Gastrocnemius medialis (tissue), 4 donors: ENCODE measurements at regions not wholly inside any gene's neighbourhood (a gene's known extent, or its start where the extent isn't known, plus 50 kb on each side); places are given as distances from the start of the nearest gene placed in this dataset.

Source experiments
- ATAC-seq, 2 donors: fragments of 150-250 bp; one replicate each; pipeline ENCODE4 v1.9.1; 2016
- DNase-seq, 2 donors: peaks; one replicate each; pipeline ENCODE4 v3.0.0-alpha.2; 2019
- H3K27ac ChIP-seq, 4 donors: fragments of 200-600 bp; sonication (generic); 1 replicate in 1 of 4; 2 replicates in 3 of 4; pipeline ENCODE4 v1.5.1; 2016 to 2018; ENCODE audit warnings: mild to moderate bottlenecking in 2 of 4, moderate library complexity in 1 of 4
- H3K27me3 ChIP-seq, 3 donors: fragments of 200-600 bp; sonication (generic) in 2 of 3; 1 replicate in 1 of 3; 2 replicates in 2 of 3; pipeline versions ENCODE4 v1.5.1 to v1.6.0; 2016 to 2019; ENCODE audit warnings: mild to moderate bottlenecking in 1 of 3, moderate library complexity in 1 of 3
- H3K36me3 ChIP-seq, 2 donors: fragments of 200-600 bp; sonication (generic) in 1 of 2; one replicate each; pipeline ENCODE4 v1.5.1; 2017 to 2018
- H3K4me1 ChIP-seq, 2 donors: fragments of 200-600 bp; sonication (generic) in 1 of 2; one replicate each; pipeline ENCODE4 v1.5.1; 2016 to 2017; ENCODE audit warnings: mild to moderate bottlenecking in 2 of 2
- H3K4me3 ChIP-seq, 4 donors: fragments of 200-600 bp; sonication (generic) in 3 of 4; 1 replicate in 1 of 4; 2 replicates in 3 of 4; pipeline ENCODE4 v1.5.1; 2016 to 2019; ENCODE audit warnings: mild to moderate bottlenecking in 2 of 4
- H3K9me3 ChIP-seq, 3 donors: fragments of 200-600 bp; sonication (generic) in 2 of 3; 1 replicate in 1 of 3; 2 replicates in 2 of 3; pipeline ENCODE4 v1.5.1; 2016 to 2019
- CTCF ChIP-seq, 5 experiments: fragments of 450-650 bp in 3 of 5; fragments of 200-600 bp in 2 of 5; sonication (generic) in 2 of 5; IDR thresholded peaks in 4 of 5; conservative IDR thresholded peaks in 1 of 5; 1 replicate in 4 of 5; 2 replicates in 1 of 5; pipeline ENCODE4 v1.5.1; 2016 to 2019; ENCODE audit warnings: antibody characterized with exemption in 5 of 5, mild to moderate bottlenecking in 3 of 5, moderate library complexity in 3 of 5
- POLR2A ChIP-seq, 2 donors: fragments of 450-650 bp; IDR thresholded peaks; one replicate each; pipeline ENCODE4 v1.6.1; 2017; ENCODE audit warnings: antibody characterized with exemption in 2 of 2, mild to moderate bottlenecking in 2 of 2, moderate library complexity in 2 of 2
- in situ Hi-C, 4 donors: fragments of 200-750 bp; cut with MboI; loops; one replicate each; pipeline versions ENCODE4 v1.15.0 to v1.8.0; 2017; ENCODE audit warnings: low sequenced_read_pairs in 4 of 4
- intact Hi-C: fragments of 100-400 bp; cut with DNase I; formaldehyde crosslinking; loops from one replicate; pipeline ENCODE4 v1.15.1; 2023; ENCODE audit warnings: low total_unique reads

- in situ Hi-C loops: no loop called here
- ATAC-seq: no peak
Observed at GRCh38 chr20:52614051-52614863, 357.9 kb upstream of the TSHZ2 start.

GRCh38 chr20:52612046-52612632 is 360.0 kb upstream of the TSHZ2 start:
- DNase-seq (no peak), ATAC-seq (no peak)
- intact Hi-C loops (no loop called here), in situ Hi-C loops (no loop called here)
- Histone ChIP-seq H3K27ac (no peak overlapping the region), H3K36me3 (no peaks in the 10 kb centered on the region), H3K4me1 (no peaks in the 10 kb centered on the region), H3K9me3 (no peaks in the 10 kb centered on the region), H3K27me3 (no peaks in the 10 kb centered on the region), H3K4me3 (no peak overlapping the region)
- no peak for TF ChIP-seq CTCF (IDR thresholded peaks at IDR 0.05 in 4 of 5, conservative IDR thresholded peaks at IDR 0.05 in 1 of 5)
- no peak for TF ChIP-seq POLR2A (IDR thresholded peaks at IDR 0.05)

More at GRCh38 chr20:52614051-52614863, 357.9 kb upstream of the TSHZ2 start:
- intact Hi-C loops: no loop called here
- no peak for DNase-seq
- no peaks in the 10 kb centered on the region for H3K9me3 ChIP-seq
- no peaks in the 10 kb centered on the region for H3K27me3 ChIP-seq
- H3K27ac ChIP-seq: no peak overlapping the region
- H3K36me3 ChIP-seq: no peaks in the 10 kb centered on the region
- H3K4me1 ChIP-seq: no peaks in the 10 kb centered on the region
- TF ChIP-seq CTCF (IDR thresholded peaks at IDR 0.05 in 4 of 5, conservative IDR thresholded peaks at IDR 0.05 in 1 of 5) (no peak), POLR2A (IDR thresholded peaks at IDR 0.05) (no peak)
- H3K4me3 ChIP-seq: no peak overlapping the region

- H3K9me3 ChIP-seq: no peaks in the 10 kb centered on the region
- in situ Hi-C loops: no loop called here
- intact Hi-C loops: no loop called here
- no peak for ATAC-seq
- no peak overlapping the region for H3K4me3 ChIP-seq
- no peak overlapping the region for H3K27ac ChIP-seq
- H3K4me1 ChIP-seq: no peaks in the 10 kb centered on the region
- no peak for DNase-seq
- no peaks in the 10 kb centered on the region for H3K27me3 ChIP-seq
- TF ChIP-seq CTCF (IDR thresholded peaks at IDR 0.05 in 4 of 5, conservative IDR thresholded peaks at IDR 0.05 in 1 of 5): no peak
- TF ChIP-seq POLR2A (IDR thresholded peaks at IDR 0.05): no peak
- H3K36me3 ChIP-seq: no peaks in the 10 kb centered on the region
Observed at GRCh38 chr20:52610749-52611148, 361.4 kb upstream of the TSHZ2 start.

GRCh38 chr20:52601295-52601971 is 370.7 kb upstream of the TSHZ2 start:
- TF ChIP-seq POLR2A (IDR thresholded peaks at IDR 0.05) (no peak), CTCF (IDR thresholded peaks at IDR 0.05 in 4 of 5, conservative IDR thresholded peaks at IDR 0.05 in 1 of 5) (no peak)
- no peaks in the 10 kb centered on the region for H3K27me3 ChIP-seq
- ATAC-seq (peak in 1 of 2 donors; percentile 54), DNase-seq (peak in 1 of 2 donors; percentile 37)
- no peaks in the 10 kb centered on the region for H3K4me1 ChIP-seq
- intact Hi-C loops (loop anchor here (5.0 kb wide), 1 partner anchor 1401 kb away; no protein-coding TSS in a partner anchor), in situ Hi-C loops (no loop called here)
- no peak overlapping the region for H3K4me3 ChIP-seq
- H3K9me3 ChIP-seq: no peaks in the 10 kb centered on the region
- no peaks in the 10 kb centered on the region for H3K36me3 ChIP-seq
- no peak overlapping the region for H3K27ac ChIP-seq
